GM21515 (cell line): ENCODE measurements at regions not wholly inside any gene's neighbourhood (a gene's known extent, or its start where the extent isn't known, plus 50 kb on each side); places are given as distances from the start of the nearest gene placed in this dataset.

Experiments
- ATAC-seq: cut with Tn5 transposase; IDR thresholded peaks from one replicate; pipeline ENCODE4 v1.9.1; 2021; ENCODE audit not compliant: unreplicated experiment

- ATAC-seq, result no peak
Observed at GRCh38 chr2:81940266-81940955, 1635.9 kb upstream of the LRRTM1 start.

- ATAC-seq, result no peak
Observed at GRCh38 chr2:81937944-81938343, 1633.4 kb upstream of the LRRTM1 start.

- no peak for ATAC-seq
Observed at GRCh38 chr2:81903534-81903933, 1599.0 kb upstream of the LRRTM1 start.

- ATAC-seq, result no peak
Observed at GRCh38 chr2:81901017-81901416, 1596.5 kb upstream of the LRRTM1 start.

- no peak for ATAC-seq
Observed at GRCh38 chr2:81895620-81896250, 1591.2 kb upstream of the LRRTM1 start.

GRCh38 chr2:81894451-81894990, 1590.0 kb upstream of the LRRTM1 start:
- no peak for ATAC-seq

- no peak for ATAC-seq
Observed at GRCh38 chr2:81876624-81877023, 1572.1 kb upstream of the LRRTM1 start.

GRCh38 chr2:81872006-81872405, 1567.5 kb upstream of the LRRTM1 start:
- ATAC-seq, result no peak

- no peak for ATAC-seq
Observed at GRCh38 chr2:81870119-81870518, 1565.6 kb upstream of the LRRTM1 start.

GRCh38 chr2:81858998-81859397, 1554.4 kb upstream of the LRRTM1 start:
- ATAC-seq, result no peak

- no peak for ATAC-seq
Observed at GRCh38 chr2:81853341-81853740, 1548.8 kb upstream of the LRRTM1 start.

- ATAC-seq, result no peak
Observed at GRCh38 chr2:81852651-81853050, 1548.1 kb upstream of the LRRTM1 start.

GRCh38 chr2:81839780-81840179, 1535.2 kb upstream of the LRRTM1 start:
- ATAC-seq, result no peak

- ATAC-seq, result no peak
Observed at GRCh38 chr2:81835321-81836000, 1530.9 kb upstream of the LRRTM1 start.

- ATAC-seq, result no peak
Observed at GRCh38 chr2:81786811-81787210, 1482.3 kb upstream of the LRRTM1 start.

- no peak for ATAC-seq
Observed at GRCh38 chr2:81767187-81767912, 1462.8 kb upstream of the LRRTM1 start.

- ATAC-seq, result no peak
Observed at GRCh38 chr2:81747481-81748070, 1443.0 kb upstream of the LRRTM1 start.

- no peak for ATAC-seq
Observed at GRCh38 chr2:81739966-81740365, 1435.4 kb upstream of the LRRTM1 start.

- no peak for ATAC-seq
Observed at GRCh38 chr2:81734981-81735380, 1430.4 kb upstream of the LRRTM1 start.

- ATAC-seq, result no peak
Observed at GRCh38 chr2:81714817-81715216, 1410.3 kb upstream of the LRRTM1 start.

- no peak for ATAC-seq
Observed at GRCh38 chr2:81706856-81707255, 1402.3 kb upstream of the LRRTM1 start.
